Esophagus muscularis mucosa (tissue), 4 donors: ENCODE measurements at regions not wholly inside any gene's neighbourhood (a gene's known extent, or its start where the extent isn't known, plus 50 kb on each side); places are given as distances from the start of the nearest gene placed in this dataset.
"Not testable (repeated sequence)": the region's sequence is repeated elsewhere in the genome, so short reads cannot be mapped to it uniquely, and the experiment has no call there.

Experiments
- DNase-seq: peaks from one replicate; pipeline ENCODE4 v3.0.0-alpha.2; 2017; ENCODE audit errors: extremely low spot score
- H3K27ac ChIP-seq, 4 donors: fragments of 200-600 bp; sonication (generic); replicated peaks in 1 of 4; 1 replicate in 3 of 4; 2 replicates in 1 of 4; pipeline ENCODE4 v1.5.1; 2016 to 2019; ENCODE audit warnings: mild to moderate bottlenecking in 1 of 4
- H3K27me3 ChIP-seq, 4 donors: fragments of 200-600 bp; sonication (generic); one replicate each; pipeline versions ENCODE4 v1.5.1 to v1.6.0; 2016 to 2019
- H3K36me3 ChIP-seq, 4 donors: fragments of 200-600 bp; sonication (generic); one replicate each; pipeline ENCODE4 v1.5.1; 2016 to 2019
- H3K4me1 ChIP-seq, 4 donors: fragments of 200-600 bp; sonication (generic); one replicate each; pipeline ENCODE4 v1.5.1; 2016 to 2019
- H3K4me3 ChIP-seq, 4 donors: fragments of 200-600 bp; sonication (generic); 1 replicate in 2 of 4; 2 replicates in 2 of 4; pipeline ENCODE4 v1.5.1; 2016 to 2019; ENCODE audit warnings: mild to moderate bottlenecking in 4 of 4, moderate library complexity in 1 of 4
- H3K9me3 ChIP-seq, 4 donors: fragments of 200-600 bp; sonication (generic); 1 replicate in 3 of 4; 2 replicates in 1 of 4; pipeline ENCODE4 v1.5.1; 2016 to 2019
- EP300 ChIP-seq: sonication (generic); formaldehyde crosslinking; IDR thresholded peaks from one replicate; pipeline ENCODE4 v1.6.1; 2017; ENCODE audit warnings: antibody characterized with exemption
- POLR2A ChIP-seq: fragments of 450-650 bp; IDR thresholded peaks from one replicate; pipeline ENCODE4 v1.6.1; 2017; ENCODE audit warnings: antibody characterized with exemption, moderate library complexity, mild to moderate bottlenecking, low read depth
- POLR2AphosphoS5 ChIP-seq, 2 donors: sonication (generic); formaldehyde crosslinking; IDR thresholded peaks; one replicate each; pipeline ENCODE4 v1.6.1; 2017; ENCODE audit warnings: antibody characterized with exemption in 2 of 2
- WGBS: methylation state at CpG from one replicate; pipeline ENCODE4 v1.1.5; 2018; 5-methylcytosine and 5-hydroxymethylcytosine counted together
- intact Hi-C: fragments of 100-400 bp; cut with DNase I; formaldehyde crosslinking; loops from one replicate; pipeline ENCODE4 v1.15.1; 2023
- TF ChIP-seq, protein P1 (sequence below), 3 experiments: fragments of 200-600 bp in 2 of 3; fragments of 450-650 bp in 1 of 3; sonication (generic) in 2 of 3; IDR thresholded peaks; one replicate each; pipeline ENCODE4 v1.5.1; 2017 to 2019; ENCODE audit warnings: antibody characterized with exemption in 3 of 3, mild to moderate bottlenecking in 2 of 3, moderate library complexity in 1 of 3

DNA sequence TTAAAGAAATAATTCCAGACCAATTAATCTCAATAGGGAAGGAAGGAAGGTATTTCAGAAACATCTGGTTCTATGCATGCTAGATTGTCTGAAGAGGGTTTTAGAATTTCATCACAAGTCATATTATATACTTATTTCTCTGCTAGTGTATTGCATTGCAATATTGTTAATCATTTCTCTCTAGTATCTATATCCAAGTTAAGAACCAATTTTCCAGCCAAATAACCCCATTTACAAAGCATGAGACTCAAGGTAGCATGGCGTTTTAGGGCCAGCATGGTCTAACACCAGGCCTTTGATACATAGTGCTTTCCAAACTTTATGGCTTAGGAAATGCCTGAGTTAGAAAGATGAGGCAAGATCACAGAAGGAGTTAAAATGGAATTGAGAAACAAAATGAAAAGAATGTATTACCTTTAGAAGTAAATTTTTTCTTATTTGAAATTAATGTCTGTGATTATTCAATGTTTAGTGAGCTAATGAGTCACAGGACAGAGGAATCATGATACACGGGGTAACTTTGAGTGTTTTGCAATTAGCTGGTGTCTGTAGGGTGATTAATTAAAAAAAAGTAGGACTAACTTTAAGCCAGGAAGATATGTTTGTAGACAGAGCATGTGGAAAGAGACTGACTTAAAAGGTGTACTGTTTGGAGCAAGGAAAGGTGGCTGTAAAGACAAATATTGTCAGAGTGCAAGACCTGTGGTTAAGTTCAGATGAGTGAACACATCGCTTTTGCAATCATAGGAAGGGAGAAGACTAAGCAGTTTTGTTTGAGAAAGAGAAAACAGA, 1006.2 kb upstream of the CITED2 start:
- WGBS: 76% methylated on average over 3 of the region's 3 CpGs
- Histone ChIP-seq H3K4me3 (no peak overlapping the region), H3K27me3 (no peaks in the 10 kb centered on the region), H3K36me3 (no peaks in the 10 kb centered on the region), H3K9me3 (no peaks in the 10 kb centered on the region), H3K4me1 (peaks cover 0 to 13% (median 2%) of the 10 kb centered on the region in 4 donors), H3K27ac (no peak overlapping the region)
- no peak for TF ChIP-seq EP300
- no peak for TF ChIP-seq POLR2AphosphoS5 (IDR thresholded peaks at IDR 0.05)
- no peak for DNase-seq
- intact Hi-C loops: no loop called here

DNA sequence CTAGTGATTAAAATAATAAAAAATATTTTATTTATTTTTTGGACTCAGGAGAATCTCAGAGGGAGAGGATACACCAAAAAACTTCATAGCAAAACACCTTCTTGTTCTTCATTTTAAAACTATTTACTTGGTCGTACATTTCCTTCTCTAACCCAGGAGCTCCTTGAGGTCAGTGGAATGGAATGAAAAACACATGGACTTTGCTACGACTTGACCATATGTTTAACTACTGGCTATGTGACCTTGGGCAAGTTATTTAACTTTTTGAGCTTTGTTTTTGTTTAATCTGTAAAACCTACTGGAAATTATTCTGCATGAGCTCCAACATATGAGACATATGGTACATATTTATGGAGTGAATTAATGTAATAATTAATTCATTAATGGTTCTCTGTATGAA, 1005.5 kb upstream of the CITED2 start:
- no peak overlapping the region for H3K27ac ChIP-seq
- H3K4me3 ChIP-seq: no peak overlapping the region
- intact Hi-C loops: no loop called here
- no peak for DNase-seq
- no peaks in the 10 kb centered on the region for H3K27me3 ChIP-seq
- no peak for TF ChIP-seq EP300
- no peak for TF ChIP-seq POLR2AphosphoS5 (IDR thresholded peaks at IDR 0.05)
- TF ChIP-seq, protein P1, sequence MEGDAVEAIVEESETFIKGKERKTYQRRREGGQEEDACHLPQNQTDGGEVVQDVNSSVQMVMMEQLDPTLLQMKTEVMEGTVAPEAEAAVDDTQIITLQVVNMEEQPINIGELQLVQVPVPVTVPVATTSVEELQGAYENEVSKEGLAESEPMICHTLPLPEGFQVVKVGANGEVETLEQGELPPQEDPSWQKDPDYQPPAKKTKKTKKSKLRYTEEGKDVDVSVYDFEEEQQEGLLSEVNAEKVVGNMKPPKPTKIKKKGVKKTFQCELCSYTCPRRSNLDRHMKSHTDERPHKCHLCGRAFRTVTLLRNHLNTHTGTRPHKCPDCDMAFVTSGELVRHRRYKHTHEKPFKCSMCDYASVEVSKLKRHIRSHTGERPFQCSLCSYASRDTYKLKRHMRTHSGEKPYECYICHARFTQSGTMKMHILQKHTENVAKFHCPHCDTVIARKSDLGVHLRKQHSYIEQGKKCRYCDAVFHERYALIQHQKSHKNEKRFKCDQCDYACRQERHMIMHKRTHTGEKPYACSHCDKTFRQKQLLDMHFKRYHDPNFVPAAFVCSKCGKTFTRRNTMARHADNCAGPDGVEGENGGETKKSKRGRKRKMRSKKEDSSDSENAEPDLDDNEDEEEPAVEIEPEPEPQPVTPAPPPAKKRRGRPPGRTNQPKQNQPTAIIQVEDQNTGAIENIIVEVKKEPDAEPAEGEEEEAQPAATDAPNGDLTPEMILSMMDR (IDR thresholded peaks at IDR 0.05): no peak
- no peak for TF ChIP-seq POLR2A
- 78% methylated on average over 2 of the region's 2 CpGs for WGBS
- no peaks in the 10 kb centered on the region for H3K36me3 ChIP-seq
- peaks cover 0 to 13% (median 2%) of the 10 kb centered on the region in 4 donors for H3K4me1 ChIP-seq
- H3K9me3 ChIP-seq: no peaks in the 10 kb centered on the region

DNA sequence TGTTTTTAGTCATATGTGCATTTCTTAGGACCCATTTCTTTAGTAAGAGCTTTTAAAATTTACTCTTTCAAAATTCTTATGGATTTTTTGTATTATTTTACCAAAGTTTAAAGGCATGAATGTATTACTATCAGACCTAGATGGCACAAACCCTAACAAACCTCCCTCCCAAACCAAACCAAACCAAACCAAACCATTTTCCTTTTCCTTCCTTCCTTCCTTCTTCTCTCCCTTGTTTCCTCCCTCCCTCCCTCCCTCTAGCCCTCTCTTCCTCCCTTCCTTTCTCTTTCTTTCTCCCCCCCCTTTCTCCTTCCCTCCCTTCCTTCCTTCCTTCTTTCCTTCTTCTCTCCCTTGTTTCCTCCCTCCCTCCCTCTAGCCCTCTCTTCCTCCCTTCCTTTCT, 1001.8 kb upstream of the CITED2 start:
- no peaks in the 10 kb centered on the region for H3K36me3 ChIP-seq
- intact Hi-C loops: no loop called here
- H3K4me1 ChIP-seq: peaks cover 0 to 17% (median 8%) of the 10 kb centered on the region in 4 donors
- TF ChIP-seq, protein P1 (IDR thresholded peaks at IDR 0.05): no peak
- TF ChIP-seq EP300 (no peak), POLR2A (no peak), POLR2AphosphoS5 (IDR thresholded peaks at IDR 0.05) (no peak)
- H3K27ac ChIP-seq: no peak overlapping the region
- no peak for DNase-seq
- H3K4me3 ChIP-seq: no peak overlapping the region
- no peaks in the 10 kb centered on the region for H3K27me3 ChIP-seq
- H3K9me3 ChIP-seq: no peaks in the 10 kb centered on the region

DNA sequence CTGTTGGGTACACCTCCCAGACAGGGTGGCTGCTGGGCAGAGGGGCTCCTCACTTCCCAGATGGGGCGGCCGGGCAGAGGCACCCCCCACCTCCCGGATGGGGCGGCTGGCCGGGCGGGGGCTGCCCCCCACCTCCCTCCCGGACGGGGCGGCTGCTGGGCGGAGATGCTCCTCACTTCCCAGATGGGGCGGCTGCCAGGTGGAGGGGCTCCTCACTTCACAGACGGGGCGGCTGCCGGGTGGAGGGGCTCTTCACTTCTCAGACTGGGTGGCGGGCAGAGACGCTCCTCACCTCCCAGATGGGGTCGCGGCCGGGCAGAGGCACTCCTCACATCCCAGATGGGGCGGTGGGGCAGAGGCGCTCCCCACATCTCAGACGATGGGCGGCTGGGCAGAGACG, 999.3 kb upstream of the CITED2 start:
- intact Hi-C loops, H3K36me3 ChIP-seq, H3K27me3 ChIP-seq, H3K4me3 ChIP-seq, DNase-seq, H3K27ac ChIP-seq, H3K9me3 ChIP-seq: not testable (repeated sequence)
- 91% methylated on average over 7 of the region's 24 CpGs for WGBS
- H3K4me1 ChIP-seq: peaks cover 0 to 12% (median 10%) of the 10 kb centered on the region in 4 donors

DNA sequence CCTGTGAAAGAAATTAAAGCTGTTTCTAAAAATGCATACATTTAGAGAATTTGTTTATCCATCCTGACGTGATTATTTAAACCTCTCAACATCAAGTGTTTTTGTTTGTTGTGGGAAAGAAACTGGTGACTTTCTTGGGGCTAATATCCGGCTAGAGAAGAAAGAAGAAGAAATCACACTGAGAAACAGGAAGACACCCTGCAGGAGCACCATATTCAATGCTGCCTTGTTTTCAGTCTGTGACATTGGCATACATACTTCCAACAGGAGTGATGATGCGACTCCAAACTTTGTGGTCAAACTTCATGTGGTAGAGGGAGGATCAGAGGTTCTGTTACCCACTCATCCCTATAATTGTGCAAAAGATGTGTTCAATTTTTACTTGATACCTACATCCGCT, 997.6 kb upstream of the CITED2 start:
- Histone ChIP-seq H3K27me3 (no peaks in the 10 kb centered on the region), H3K4me1 (peaks cover 0 to 12% (median 10%) of the 10 kb centered on the region in 4 donors), H3K9me3 (no peaks in the 10 kb centered on the region), H3K27ac (no peak overlapping the region), H3K36me3 (no peaks in the 10 kb centered on the region), H3K4me3 (no peak overlapping the region)
- 78% methylated on average over 4 of the region's 4 CpGs for WGBS
- intact Hi-C loops: no loop called here
- TF ChIP-seq, protein P1 (IDR thresholded peaks at IDR 0.05): no peak
- TF ChIP-seq POLR2AphosphoS5 (IDR thresholded peaks at IDR 0.05) (no peak), POLR2A (no peak), EP300 (no peak)
- no peak for DNase-seq
